LNCAP (cell line): ENCODE measurements at regions not wholly inside any gene's neighbourhood (a gene's known extent, or its start where the extent isn't known, plus 50 kb on each side); places are given as distances from the start of the nearest gene placed in this dataset.

Experiments used
- CTCF ChIP-seq: fragments of 450-650 bp; IDR thresholded peaks from 2 replicates; pipeline ENCODE4 v1.5.1; 2017; ENCODE audit warnings: mild to moderate bottlenecking

- TF ChIP-seq CTCF = no peak
Observed at GRCh38 chr11:103596315-103596714, 440.1 kb upstream of the DDI1 start.

GRCh38 chr11:103601225-103601846 lies 435.1 kb upstream of the DDI1 start:
- peak; percentile 94 for TF ChIP-seq CTCF

- TF ChIP-seq CTCF = no peak
Observed at GRCh38 chr11:103602840-103603239, 433.6 kb upstream of the DDI1 start.

- TF ChIP-seq CTCF = no peak
Observed at GRCh38 chr11:103604310-103604709, 432.1 kb upstream of the DDI1 start.

- no peak for TF ChIP-seq CTCF
Observed at GRCh38 chr11:103608566-103608965, 427.9 kb upstream of the DDI1 start.

- peak; percentile 25; the same call in 1 of the 2 replicates for TF ChIP-seq CTCF
Observed at GRCh38 chr11:103609117-103610066, 427.0 kb upstream of the DDI1 start.

- no peak for TF ChIP-seq CTCF
Observed at GRCh38 chr11:103610435-103610834, 426.0 kb upstream of the DDI1 start.
